Upper lobe of left lung (tissue), 4 donors: ENCODE measurements at regions not wholly inside any gene's neighbourhood (a gene's known extent, or its start where the extent isn't known, plus 50 kb on each side); places are given as distances from the start of the nearest gene placed in this dataset.

Source experiments
- CTCF ChIP-seq, 6 experiments: fragments of 450-650 bp in 4 of 6; fragments of 200-600 bp in 2 of 6; sonication (generic) in 2 of 6; IDR thresholded peaks; one replicate each; pipeline ENCODE4 v1.5.1; 2016 to 2019; ENCODE audit warnings: antibody characterized with exemption in 6 of 6
- POLR2A ChIP-seq, 4 donors: fragments of 450-650 bp; IDR thresholded peaks; one replicate each; pipeline ENCODE4 v1.5.1; 2016 to 2017; ENCODE audit warnings: antibody characterized with exemption in 4 of 4, mild to moderate bottlenecking in 2 of 4
- POLR2AphosphoS5 ChIP-seq, 2 donors: sonication (generic); formaldehyde crosslinking; IDR thresholded peaks; one replicate each; pipeline ENCODE4 v1.5.1; 2017; ENCODE audit warnings: antibody characterized with exemption in 2 of 2

GRCh38 chr9:10921671-10922070, 308.9 kb upstream of the PTPRD start:
- no peak for TF ChIP-seq CTCF (IDR thresholded peaks at IDR 0.05)
- TF ChIP-seq POLR2A (IDR thresholded peaks at IDR 0.05): no peak
- TF ChIP-seq POLR2AphosphoS5 (IDR thresholded peaks at IDR 0.05): no peak
